ENCODE measurements at regions not wholly inside any gene's neighbourhood (a gene's known extent, or its start where the extent isn't known, plus 50 kb on each side); places are given as distances from the start of the nearest gene placed in this dataset.
"Not testable (repeated sequence)": the region's sequence is repeated elsewhere in the genome, so short reads cannot be mapped to it uniquely, and the experiment has no call there.

DNA sequence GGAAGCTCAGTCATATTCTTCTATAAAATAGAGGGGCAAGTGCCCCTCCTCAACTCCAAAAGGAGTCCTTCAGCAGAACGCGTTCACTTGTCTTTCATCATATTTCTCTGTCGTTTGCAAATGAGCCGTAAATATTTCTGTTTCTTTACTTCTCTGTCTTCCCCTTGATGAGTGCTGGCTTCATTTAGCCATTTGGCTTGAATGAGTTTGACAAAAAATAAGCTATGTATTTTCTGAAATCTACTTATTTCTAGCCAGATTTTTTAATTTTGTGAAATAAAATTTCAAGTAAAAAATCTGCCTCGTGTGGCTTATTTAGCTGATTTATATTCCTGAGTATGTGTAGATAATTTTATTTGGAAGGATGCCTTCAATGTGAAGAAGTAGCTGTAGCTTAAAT, 170.8 kb upstream of the DGKB start:
- intact Hi-C loops (cut with DNase I), result no loop called here
- Histone ChIP-seq H3K9me3 (no peaks in the 10 kb centered on the region), H3K27ac (no peak overlapping the region), H3K4me1 (no peaks in the 10 kb centered on the region), H3K27me3 (ENCODE audit: insufficient read depth in 3 of 3, low read length in 2 of 3) (no peaks in the 10 kb centered on the region), H3K36me3 (ENCODE audit: insufficient read depth in 1 of 2, low read depth in 1 of 2) (no peaks in the 10 kb centered on the region), H3K4me3 (no peak overlapping the region)
- WGBS, 3 donors, result 65 to 72% (median 67%) methylated on average over 5 of the region's 5 CpGs
- ATAC-seq, result no peak
- TF ChIP-seq, protein P1, sequence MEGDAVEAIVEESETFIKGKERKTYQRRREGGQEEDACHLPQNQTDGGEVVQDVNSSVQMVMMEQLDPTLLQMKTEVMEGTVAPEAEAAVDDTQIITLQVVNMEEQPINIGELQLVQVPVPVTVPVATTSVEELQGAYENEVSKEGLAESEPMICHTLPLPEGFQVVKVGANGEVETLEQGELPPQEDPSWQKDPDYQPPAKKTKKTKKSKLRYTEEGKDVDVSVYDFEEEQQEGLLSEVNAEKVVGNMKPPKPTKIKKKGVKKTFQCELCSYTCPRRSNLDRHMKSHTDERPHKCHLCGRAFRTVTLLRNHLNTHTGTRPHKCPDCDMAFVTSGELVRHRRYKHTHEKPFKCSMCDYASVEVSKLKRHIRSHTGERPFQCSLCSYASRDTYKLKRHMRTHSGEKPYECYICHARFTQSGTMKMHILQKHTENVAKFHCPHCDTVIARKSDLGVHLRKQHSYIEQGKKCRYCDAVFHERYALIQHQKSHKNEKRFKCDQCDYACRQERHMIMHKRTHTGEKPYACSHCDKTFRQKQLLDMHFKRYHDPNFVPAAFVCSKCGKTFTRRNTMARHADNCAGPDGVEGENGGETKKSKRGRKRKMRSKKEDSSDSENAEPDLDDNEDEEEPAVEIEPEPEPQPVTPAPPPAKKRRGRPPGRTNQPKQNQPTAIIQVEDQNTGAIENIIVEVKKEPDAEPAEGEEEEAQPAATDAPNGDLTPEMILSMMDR (IDR thresholded peaks at IDR 0.05), result no peak
- no peak for DNase-seq

DNA sequence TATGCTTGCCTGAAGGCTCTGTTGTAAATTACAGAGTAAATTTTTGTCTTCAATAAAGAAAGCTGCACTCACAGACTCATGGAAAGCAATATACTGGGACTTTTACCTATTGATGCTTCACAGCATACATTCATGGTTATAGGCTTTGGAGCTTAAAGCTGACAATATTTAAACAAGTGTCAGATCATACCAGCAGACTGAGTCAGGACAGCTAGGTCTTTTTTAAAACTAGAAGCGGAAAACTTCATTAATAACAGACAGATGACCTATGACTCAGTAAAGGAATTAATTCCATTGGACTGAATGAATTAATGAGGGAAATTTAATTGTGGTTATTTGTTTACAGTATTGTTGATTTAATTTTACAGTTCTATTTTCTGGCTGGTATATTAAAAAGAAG, 165.8 kb upstream of the DGKB start:
- H3K4me3 ChIP-seq, result no peak overlapping the region
- TF ChIP-seq, protein P1 (IDR thresholded peaks at IDR 0.05), result no peak
- intact Hi-C loops (cut with DNase I), result no loop called here
- no peak overlapping the region for H3K27ac ChIP-seq
- WGBS, 3 donors, result 88 to 100% (median 98%) methylated on average over 1 of the region's 1 CpG
- peaks cover 4% of the 10 kb centered on the region for H3K9me3 ChIP-seq
- DNase-seq (no peak), ATAC-seq (no peak)
- H3K4me1 ChIP-seq, result no peaks in the 10 kb centered on the region
- H3K36me3 ChIP-seq (ENCODE audit: insufficient read depth in 1 of 2, low read depth in 1 of 2), result no peaks in the 10 kb centered on the region
- H3K27me3 ChIP-seq (ENCODE audit: insufficient read depth in 3 of 3, low read length in 2 of 3), result no peaks in the 10 kb centered on the region

DNA sequence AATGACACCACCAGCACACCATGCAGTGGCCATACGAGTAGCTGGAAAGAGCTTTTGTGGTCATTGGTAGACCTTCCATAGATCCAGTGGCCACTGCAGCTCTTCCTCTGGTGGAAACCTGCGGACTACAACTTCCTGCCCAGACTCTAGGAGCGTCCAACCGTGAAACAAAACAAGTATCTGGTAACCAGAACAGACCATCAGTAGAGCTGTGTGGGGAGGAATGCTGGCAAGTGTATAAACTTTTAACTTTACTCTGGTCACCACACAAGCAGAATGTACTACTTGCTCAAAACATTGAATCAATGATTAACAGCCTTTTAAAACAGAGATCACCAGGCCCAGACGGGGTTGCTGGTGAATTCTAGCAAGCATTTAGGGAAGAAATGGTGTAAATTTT, 154.7 kb upstream of the DGKB start:
- intact Hi-C loops (cut with DNase I), result no loop called here
- no peak overlapping the region for H3K4me3 ChIP-seq
- no peak overlapping the region for H3K27ac ChIP-seq
- no peaks in the 10 kb centered on the region for H3K36me3 ChIP-seq (ENCODE audit: insufficient read depth in 1 of 2, low read depth in 1 of 2)
- no peaks in the 10 kb centered on the region for H3K4me1 ChIP-seq
- 75 to 84% (median 76%) methylated on average over 5 of the region's 5 CpGs for WGBS, 3 donors
- ATAC-seq (no peak), DNase-seq (no peak)
- no peaks in the 10 kb centered on the region for H3K9me3 ChIP-seq
- H3K27me3 ChIP-seq (ENCODE audit: insufficient read depth in 3 of 3, low read length in 2 of 3), result no peaks in the 10 kb centered on the region
- TF ChIP-seq, protein P1 (IDR thresholded peaks at IDR 0.05), result no peak

DNA sequence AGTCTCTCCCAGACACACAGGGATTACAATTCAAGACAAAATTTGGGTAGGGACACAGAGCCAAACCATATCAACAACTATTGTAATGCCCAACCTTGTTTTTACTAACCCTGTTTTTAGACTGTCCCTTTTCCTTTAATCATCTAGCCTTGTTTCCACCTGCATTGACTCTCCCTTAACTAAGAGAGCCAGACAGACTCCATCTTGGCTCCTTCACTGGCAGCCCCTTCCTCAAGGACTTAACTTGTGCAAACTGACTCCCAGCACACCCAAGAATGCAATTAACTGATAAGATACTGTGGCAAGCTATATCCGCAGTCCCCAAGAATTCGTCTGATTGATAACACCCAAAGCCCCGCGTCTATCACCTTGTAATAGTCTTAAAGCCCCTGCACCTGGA, 151.8 kb upstream of the DGKB start:
- H3K27me3 ChIP-seq (ENCODE audit: insufficient read depth in 3 of 3, low read length in 2 of 3); DNase-seq; H3K4me1 ChIP-seq; H3K4me3 ChIP-seq; H3K9me3 ChIP-seq; intact Hi-C loops (cut with DNase I); H3K36me3 ChIP-seq (ENCODE audit: insufficient read depth in 1 of 2, low read depth in 1 of 2); H3K27ac ChIP-seq; ATAC-seq: not testable (repeated sequence)
- WGBS, 3 donors, result 65 to 74% (median 72%) methylated on average over 4 of the region's 4 CpGs

DNA sequence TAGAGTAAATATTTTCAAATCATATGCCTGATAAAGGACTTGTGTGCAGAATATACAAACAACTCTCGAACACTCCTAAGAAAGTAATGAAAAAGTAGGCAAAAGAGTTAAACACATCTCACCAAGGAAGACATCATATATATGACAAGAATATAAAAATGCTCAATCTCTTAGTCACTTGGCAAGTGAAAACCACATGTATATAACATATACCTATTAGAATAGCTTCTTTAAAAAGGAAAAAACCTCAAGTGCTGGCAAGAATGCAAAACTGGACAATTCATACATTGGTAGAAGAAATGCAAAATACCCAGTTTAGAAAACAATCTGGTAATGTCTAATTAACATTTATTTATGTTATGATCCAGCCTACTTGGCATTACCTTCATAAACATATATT, 146.6 kb upstream of the DGKB start:
- ATAC-seq, result no peak

More for the DNA sequence above, 146.6 kb upstream of the DGKB start:
- DNase-seq, result no peak
- Histone ChIP-seq H3K36me3 (ENCODE audit: insufficient read depth in 1 of 2, low read depth in 1 of 2) (no peaks in the 10 kb centered on the region), H3K4me1 (no peaks in the 10 kb centered on the region), H3K27me3 (ENCODE audit: insufficient read depth in 3 of 3, low read length in 2 of 3) (no peaks in the 10 kb centered on the region), H3K9me3 (no peaks in the 10 kb centered on the region), H3K27ac (no peak overlapping the region), H3K4me3 (no peak overlapping the region)
- intact Hi-C loops (cut with DNase I), result loop anchor here in 1 of 2 donors (5.0 kb wide), 1 partner anchor 338 kb away; no protein-coding TSS in a partner anchor
- 95 to 98% (median 97%) methylated on average over 1 of the region's 1 CpG for WGBS, 3 donors
- TF ChIP-seq, protein P1 (IDR thresholded peaks at IDR 0.05), result no peak
